GM18861 (cell line): ENCODE measurements at regions not wholly inside any gene's neighbourhood (a gene's known extent, or its start where the extent isn't known, plus 50 kb on each side); places are given as distances from the start of the nearest gene placed in this dataset.
A peak's percentile ranks its signal among the peaks of the same experiment; 100 is the strongest.
"Not testable (repeated sequence)": the region's sequence is repeated elsewhere in the genome, so short reads cannot be mapped to it uniquely, and the experiment has no call there.

Source experiments
- ATAC-seq: cut with Tn5 transposase; IDR thresholded peaks from one replicate; pipeline ENCODE4 v1.9.1; 2021; ENCODE audit not compliant: unreplicated experiment

DNA sequence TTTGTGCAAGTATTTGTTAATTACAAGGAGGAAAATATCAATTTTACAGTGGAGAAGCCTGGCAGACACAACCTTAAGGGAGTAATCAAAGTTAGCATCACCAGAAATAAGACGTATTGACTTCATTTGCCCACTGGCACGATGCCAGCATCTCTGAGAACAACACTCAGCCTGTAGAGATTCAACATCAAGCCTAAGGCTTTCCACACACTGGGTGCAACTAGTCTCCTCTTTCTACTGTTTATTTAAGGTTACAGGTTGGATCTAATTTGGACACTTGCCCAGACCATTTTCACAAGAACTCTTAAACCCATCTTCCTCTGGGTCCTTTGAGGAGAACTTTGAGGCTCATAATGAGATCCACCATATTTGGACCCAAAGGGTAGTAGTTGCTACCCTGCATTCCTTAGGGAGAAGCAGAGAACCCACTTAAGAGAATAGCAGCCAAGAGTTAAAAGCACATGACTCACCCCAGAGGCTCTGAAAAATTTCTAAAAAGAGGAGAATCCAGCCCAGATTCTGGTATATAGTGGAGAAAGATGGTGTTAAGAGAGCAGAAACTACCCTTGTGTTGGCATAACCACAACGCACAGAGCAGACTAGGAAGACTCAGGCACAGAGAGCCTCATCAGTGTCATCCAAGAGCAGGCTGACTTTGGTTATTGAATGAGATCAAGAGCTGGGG, 97.3 kb downstream of the CCDC71L start:
- no peak for ATAC-seq

DNA sequence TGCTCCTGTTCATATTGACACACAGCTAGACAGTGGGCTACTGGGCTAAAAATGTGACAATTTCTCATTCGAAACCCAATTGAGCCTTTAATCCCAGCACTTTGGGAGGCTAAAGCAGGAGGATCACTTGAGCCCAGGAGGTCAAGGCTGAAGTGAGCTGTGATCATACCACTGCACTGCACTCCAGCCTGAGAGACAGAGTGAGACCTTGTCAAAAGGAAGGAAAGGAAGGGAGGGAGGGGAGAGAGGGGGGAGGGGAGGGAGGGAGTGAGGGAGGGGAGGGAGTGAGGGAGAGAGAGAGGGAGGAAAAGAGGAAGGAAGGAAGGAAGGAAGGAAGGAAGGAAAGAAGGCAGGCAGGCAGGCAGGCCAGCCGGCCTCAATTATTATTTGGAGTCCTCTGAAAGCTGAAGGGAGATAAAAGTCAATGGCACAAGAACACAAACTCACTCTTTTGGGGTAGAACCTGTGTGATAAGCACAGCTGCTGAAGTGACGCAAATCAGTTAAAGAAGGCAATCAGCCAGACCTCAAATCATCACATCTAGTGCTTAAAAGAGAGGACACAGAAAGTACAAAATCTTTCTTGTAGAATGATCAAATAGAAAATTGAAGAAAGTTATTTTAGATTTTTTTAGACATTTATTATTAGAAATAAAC, 98.1 kb downstream of the CCDC71L start:
- no peak for ATAC-seq

DNA sequence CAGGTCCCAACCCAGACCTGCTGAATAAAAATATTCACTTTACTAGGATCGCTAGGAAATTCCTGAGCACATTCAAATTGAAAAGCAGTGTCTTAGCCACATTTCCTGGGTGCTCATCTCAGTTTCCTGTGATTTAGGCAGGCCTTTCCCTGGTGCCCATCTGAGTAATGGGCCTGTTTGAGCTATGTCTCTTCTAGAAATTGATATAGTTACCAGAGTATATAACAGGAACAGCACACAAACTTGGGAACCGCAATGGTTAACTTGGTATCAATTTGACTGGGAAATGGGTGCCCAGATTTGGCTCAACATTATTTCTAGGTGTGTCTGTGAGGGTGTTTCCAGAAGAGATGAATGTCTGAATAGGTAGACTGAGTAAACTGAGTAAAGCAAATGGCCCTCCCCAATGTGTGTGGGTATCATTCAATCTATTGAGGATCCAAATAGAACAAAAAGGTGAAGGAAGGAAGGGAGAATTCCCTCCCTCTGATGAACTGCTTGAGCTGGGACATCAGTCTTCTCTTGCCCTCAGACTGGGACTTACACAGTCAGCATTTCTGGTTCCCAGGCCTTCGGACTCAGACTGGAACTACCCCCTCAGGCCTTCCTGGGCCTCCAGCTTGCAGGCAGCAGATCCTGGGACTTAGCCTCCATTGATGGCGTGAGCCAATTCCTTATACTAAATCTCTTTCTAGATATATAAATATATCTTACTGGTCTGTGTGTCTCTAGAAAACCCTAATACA, 99.1 kb downstream of the CCDC71L start:
- no peak for ATAC-seq

DNA sequence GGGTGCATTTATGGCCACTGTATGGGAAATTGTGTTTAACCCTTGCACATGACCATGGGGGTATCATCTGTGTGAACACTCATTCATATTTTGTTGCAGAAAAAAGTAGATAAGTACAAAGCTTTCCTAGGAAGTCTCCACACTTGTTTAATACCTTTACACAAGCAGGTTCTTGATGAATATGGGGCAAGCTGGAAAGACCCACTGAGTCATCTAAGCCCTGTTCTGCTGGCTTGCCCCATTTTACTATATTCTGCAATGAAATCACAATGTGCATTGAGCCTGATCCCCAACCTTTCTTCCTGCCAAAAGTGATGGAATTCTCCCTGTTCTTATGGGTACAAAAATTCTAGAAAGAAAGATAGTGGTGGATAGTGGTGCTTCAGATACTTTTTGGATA, 99.8 kb downstream of the CCDC71L start:
- ATAC-seq: no peak

DNA sequence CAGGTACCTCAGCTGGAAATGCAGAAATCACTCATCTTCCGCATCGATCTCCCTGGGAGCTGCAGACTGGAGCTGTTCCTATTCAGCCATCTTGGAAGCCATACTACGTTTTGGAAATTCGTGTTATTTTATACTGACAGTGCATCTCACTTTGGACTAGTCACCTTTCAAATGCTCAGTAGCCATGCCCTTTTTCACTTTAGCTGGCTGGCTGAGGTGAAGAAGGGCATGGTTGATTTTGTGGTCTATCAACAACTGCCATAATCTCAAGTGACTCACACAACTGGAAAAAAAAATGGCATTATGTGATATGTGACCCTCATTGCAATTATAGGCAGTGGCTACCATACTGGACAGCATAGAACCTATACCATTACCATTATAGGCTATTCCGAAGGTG, 100.5 kb downstream of the CCDC71L start:
- ATAC-seq: no peak

DNA sequence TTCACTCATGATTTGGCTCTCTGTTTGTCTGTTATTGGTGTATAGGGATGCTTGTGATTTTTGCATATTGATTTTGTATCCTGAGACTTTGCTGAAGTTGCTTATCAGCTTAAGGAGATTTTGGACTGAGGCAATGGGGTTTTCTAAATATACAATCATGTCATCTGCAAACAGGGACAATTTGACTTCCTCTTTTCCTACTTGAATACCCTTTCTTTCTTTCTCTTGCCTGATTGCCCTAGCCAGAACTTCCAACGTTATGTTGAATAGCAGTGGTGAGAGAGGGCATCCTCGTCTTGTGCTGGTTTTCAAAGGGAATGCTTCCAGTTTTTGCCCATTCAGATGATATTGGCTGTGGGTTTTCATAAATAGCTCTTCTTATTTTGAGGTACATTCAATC, 104.7 kb downstream of the CCDC71L start:
- ATAC-seq: not testable (repeated sequence)

DNA sequence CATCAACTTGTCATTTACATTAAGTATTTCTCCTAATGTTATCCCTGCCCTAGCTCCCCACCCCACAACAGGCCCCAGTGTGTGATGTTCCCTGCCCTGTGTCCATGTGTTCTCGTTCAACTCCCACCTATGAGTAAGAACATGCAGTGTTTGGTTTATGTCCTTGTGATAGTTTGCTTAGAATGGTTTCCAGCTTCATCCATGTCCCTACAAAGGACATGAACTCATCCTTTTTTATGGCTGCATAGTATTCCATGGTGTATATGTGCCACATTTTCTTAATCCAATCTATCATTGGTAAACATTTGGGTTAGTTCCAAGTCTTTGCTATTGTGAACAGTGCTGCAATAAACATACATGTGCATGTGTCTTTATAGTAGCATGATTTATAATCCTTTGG, 106.3 kb downstream of the CCDC71L start:
- not testable (repeated sequence) for ATAC-seq

DNA sequence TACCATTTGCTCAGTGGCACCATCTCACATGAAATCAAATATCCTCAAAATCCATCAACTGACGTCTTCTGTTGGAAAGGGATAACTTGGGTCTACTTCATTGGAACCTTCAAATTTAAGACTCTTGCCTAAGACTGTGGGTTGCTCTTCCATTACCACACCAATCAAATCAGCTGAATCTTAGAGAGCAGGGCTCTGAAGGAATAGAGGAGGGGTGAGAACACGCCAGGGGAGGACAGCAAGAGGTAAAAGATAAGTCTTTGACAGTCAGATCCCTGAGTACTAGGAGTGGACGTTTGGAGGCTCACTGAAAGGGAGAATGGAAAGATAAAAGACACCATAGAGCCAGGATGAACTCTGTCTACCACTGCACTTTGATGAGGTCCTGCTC, 107.5 kb downstream of the CCDC71L start:
- no peak for ATAC-seq

DNA sequence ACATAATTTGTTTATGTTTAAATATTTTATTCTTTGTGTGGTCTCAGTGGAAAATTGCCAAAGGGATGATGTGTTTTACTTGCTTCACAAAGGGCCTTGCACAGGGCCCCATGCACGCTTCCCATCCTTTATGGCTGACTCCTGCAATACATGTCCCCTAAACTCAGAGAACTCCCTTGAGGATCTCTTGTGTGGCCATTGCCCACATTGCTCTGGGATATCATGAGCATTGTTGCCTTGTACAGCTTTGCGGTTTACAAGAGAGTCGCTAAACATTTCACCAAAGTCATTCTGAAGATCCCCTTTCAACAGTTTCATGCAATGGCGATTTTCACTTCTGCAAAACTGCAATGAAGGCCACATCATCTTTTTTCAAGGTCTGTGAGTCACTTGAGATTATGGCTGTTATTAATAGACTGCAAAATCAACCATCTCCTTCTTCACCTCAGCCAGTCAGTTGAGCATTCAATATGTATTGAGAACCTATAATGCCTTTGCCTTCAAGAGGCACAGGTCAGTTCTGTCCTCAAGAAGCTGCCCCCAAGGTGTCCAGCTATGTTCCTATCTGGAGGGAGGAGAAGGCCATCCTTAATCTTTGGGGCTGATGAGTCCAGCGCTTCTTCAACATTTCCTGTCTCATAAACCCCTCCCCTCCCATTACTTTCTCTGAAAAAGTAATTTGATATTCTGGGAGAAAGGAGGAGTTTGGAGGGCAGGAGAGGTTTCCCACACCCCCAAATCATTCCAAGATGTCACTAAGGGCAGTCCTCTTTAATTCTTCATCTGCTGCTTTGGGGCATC, 108.1 kb downstream of the CCDC71L start:
- peak; percentile 98 for ATAC-seq

DNA sequence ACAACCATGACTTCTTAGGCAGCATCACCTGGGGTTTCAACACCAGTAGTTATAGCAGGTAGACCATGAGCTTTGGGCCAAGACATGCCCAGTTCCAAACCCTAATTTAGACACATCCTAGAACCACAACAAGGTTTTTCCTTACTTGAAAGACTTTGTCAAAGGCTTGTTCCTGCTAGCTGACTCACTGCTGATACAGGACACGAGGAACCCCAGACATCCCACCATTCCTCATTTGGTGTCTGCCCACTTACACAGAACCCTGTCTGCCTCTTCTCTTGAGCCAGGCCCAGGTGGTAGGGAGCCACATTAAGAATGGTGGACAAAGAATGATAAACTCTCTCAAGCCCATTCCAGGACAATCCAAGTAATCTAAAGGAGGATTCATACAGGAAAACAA, 109.0 kb downstream of the CCDC71L start:
- no peak for ATAC-seq

DNA sequence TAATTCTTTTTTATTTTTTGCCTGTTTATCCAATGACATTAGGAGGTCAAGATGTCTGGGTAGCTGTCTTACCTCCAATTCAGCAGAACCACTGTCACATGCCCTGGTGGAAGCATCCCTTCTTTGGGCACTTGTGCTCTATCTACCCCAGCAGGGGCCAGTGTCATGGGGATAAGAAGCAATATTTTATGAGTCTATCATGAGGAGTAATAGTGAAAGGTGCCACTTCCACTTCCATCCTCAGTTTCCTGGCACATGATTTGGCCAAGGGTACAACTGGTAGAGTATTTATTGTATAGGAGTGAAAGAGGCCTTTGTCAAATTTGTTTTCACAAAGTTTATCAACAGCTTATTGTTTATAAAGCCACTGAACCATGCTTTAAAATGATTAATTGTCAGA, 112.5 kb downstream of the CCDC71L start:
- ATAC-seq: no peak

DNA sequence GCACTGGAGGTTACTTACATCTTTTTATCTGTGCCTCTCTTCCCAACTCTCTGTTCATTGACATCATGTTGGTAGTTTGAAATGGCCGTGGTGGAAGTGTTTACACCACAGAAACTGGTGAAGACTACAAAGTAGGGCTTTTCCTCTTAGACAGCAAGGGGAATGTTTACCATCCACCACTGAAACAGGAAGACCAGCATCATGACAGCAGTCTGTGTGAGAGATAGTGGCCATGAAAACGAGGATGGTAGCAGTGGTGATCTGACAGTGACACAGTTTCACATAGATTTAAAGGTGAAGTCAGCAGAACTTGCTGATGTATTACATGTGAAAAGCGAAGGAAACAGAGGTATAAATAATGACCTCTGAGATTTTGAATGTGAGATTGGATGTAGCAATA, 115.7 kb downstream of the CCDC71L start:
- no peak for ATAC-seq

DNA sequence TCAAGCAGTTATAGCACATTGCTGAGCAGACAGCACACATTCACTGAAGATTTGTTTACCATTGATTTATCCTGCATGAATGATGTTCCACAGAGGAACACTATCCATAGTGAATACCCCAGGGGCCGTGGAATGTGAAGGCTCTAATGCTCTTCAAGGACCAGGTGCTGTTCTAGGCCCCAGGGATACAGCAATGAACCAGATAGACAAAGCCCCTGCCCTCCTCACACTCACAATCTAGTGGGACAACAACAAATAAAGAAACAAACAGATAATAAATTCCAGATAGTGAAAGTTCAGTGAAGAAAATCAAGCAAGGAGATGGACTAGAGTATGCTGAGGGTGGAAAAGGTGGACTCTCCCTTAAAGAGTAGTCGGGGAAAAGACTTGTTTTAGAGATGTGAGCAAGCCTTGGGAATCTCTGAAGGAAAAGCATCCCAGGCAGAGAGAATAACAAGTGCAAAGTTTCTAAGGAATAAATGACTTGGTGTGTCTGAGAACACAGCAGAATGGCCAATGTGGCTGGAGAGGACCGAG, 117.7 kb downstream of the CCDC71L start:
- no peak for ATAC-seq

DNA sequence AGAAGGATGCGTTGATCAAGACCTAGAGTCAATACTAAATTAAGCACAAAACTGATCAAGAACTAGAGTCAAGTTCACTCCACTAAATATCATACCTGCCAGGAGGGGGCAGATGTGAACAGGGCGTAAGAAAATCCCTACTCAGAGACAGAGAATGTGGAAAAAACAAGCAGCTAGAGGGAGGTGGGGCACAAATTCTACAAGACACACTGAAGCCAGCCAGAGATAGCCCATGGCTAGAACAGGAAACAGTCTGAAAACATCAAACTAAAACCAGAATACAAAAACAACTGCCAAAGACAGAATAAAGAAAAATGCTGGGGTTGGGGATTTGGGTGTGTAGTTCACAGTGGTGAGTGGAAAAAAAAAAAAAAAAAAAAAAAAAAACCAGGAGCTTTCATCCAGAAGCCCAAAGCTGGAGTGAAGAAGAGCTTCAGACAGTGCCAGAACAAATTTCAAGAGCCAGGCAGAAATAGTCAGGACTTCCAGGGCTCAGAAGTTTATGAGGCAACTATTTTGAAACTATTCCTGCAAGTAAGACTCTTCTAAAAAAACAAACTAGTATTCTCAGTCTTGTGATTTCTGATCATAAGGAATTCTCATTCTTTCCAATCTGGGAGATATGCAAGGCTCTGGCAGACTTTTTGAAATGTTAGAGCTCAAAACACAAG, 118.3 kb downstream of the CCDC71L start:
- peak; percentile 86 for ATAC-seq

DNA sequence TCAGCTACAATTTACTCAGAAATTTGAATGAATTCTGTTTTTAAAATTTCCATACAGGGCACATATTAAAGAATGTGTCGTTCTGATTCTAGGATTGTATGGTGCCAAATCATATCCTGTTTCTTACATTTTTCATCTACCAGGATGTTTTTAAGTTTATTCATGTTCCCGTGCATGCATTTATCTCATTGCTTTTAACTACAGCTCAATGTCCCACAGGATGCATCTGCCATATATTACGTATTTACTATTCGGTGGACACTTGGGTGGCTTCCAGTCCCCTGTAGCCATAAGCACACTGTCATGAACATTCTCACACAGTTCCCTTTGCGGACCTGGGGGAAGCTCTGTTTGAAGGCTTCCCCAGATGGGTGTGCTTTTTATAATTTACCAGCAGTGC, 122.3 kb downstream of the CCDC71L start:
- ATAC-seq: no peak

DNA sequence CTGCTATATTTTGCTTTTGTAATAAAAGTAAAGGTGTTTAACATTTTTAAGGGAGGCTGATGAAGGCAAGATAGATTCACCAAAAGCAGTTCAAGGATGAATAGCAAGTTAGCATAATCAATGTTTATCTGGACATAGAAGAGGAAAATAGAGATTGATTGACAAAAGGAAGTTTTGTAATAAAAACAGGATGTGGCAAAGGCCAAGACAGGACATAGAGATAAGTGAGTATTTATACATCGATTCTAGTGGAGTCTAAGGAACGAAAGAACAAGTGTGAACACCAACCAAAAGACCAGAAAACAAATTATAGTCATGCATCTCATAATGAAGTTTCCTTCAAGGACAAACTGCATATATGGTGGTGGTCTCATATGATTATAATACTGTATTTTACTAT, 123.8 kb downstream of the CCDC71L start:
- no peak for ATAC-seq

DNA sequence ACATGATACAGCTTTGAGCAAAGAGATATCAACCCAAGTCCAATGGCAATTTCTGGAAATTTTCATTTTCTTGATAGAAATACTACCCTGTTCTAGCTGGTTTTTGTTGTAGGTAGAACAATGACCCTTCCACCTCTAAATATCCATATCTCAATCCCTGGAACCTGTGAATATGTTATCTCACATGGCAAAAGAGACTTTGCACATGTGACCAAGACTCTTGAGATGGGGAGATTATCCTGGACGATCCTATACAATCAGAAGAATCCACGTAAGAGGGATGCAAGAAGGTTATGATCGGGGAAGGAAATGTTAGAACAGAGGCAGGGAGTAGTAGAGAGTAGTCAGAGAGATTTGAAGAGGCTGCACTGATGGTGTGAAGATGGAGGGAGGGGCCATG, 124.9 kb downstream of the CCDC71L start:
- ATAC-seq: no peak

DNA sequence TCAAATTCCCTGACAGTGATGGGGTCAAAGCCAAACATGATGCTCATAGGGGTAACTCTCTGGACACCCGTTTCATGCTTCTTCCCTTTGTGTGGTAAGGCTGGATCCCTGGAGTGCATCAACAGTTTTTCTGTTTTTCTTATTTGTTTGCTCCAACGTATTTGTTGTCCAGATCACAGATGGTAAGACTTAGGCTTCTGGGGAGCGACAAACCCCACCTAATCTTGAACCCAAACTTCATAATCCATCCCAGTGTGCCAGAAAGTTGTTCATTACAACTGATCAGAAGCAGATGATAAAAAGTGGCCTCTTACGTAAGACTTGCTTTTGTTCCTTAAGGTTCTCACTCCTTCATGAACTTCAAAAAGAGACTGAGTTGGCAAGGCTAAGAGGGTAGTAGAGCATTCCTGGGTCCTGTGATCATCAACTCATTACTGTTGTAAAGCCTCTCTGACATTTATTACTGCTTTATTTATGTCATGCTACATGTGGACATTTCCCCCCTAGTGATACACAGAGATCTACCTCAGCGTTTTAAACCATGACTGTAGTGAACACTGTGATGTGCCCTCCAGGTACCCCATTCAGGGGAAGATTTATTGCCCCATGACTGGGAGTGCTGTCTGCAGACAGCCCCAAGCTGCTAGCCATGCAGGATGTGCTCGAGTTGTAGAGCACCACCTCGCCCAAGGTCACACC, 125.6 kb downstream of the CCDC71L start:
- ATAC-seq: no peak

DNA sequence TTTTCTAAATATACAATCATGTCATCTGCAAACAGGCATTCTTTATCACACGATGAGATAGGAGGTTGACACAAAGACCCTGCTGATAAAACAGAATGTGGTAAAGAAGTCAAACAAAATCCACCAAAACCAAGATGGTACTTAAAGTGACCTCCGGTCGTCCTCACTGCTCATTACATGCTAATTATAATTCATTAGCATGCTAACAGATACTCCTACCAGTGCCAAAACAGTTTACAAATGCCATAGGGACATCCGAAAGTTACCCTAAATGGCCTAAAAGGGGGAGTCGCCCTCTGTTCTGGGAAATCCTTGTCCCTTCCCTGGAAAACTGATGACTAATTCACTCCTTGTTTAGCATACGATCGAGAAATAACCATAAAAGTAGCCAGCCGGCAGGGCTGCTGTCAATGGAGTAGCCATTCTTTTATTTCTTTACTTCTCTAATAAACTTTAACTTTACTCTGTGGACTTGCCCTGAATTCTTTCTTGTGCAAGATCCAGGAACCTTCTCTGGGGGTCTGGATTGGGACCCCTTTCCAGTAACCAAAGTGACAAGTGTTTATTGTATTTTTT, 126.6 kb downstream of the CCDC71L start:
- ATAC-seq: no peak

DNA sequence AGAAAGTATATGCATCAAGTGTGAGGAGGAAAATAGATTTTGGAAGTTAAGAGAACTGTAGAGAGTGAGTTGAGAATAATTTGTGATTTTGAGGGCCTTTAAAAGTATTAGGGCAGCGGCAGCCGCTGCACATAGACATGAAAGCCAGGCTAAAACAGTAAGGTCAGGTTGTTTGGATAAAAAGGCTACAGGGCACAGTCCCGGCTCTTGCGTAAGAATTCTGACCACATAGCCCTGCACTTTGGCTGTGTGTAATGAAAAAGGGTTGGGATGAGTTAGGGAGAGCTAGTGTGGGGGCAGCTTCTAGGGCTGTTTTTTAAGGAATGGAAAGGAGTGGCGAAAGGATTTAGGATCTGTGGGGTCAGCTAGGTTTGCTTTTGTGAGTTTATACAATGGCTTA, 130.8 kb downstream of the CCDC71L start:
- not testable (repeated sequence) for ATAC-seq
